CD14-positive monocyte (primary cell): ENCODE measurements at regions not wholly inside any gene's neighbourhood (a gene's known extent, or its start where the extent isn't known, plus 50 kb on each side); places are given as distances from the start of the nearest gene placed in this dataset.

Source experiments
- DNase-seq, 3 donors: peaks; one replicate each; pipeline ENCODE4 v3.0.0-alpha.2; 2011 to 2022
- H2AFZ ChIP-seq: 2 replicates; pipeline ENCODE4 v1.6.0; 2012; ENCODE audit warnings: mild to moderate bottlenecking, low read depth, low read length, inconsistent platforms; ENCODE audit not compliant: insufficient read depth, poor library complexity, severe bottlenecking
- H3K27ac ChIP-seq, 2 donors: 1 replicate in 1 of 2; 2 replicates in 1 of 2; pipeline ENCODE4 v1.5.1; 2012 to 2013; ENCODE audit warnings: low read length in 2 of 2, control low read depth in 1 of 2, inconsistent platforms in 1 of 2, low read depth in 1 of 2, mild to moderate bottlenecking in 1 of 2
- H3K27me3 ChIP-seq, 2 donors: one replicate each; pipeline versions ENCODE4 v1.6.0 to v1.6.1; 2011 to 2013; ENCODE audit warnings: low read length in 2 of 2; ENCODE audit not compliant: control insufficient read depth in 2 of 2, insufficient read depth in 2 of 2
- H3K36me3 ChIP-seq, 2 donors: replicated peaks in 1 of 2; 1 replicate in 1 of 2; 2 replicates in 1 of 2; pipeline versions ENCODE4 v1.5.1 to v1.6.1; 2012 to 2013; ENCODE audit warnings: low read length in 2 of 2, control low read depth in 1 of 2, inconsistent platforms in 1 of 2, mild to moderate bottlenecking in 1 of 2; ENCODE audit not compliant: insufficient read depth in 2 of 2, control insufficient read depth in 1 of 2
- H3K4me1 ChIP-seq, 2 donors: 1 replicate in 1 of 2; 2 replicates in 1 of 2; pipeline versions ENCODE4 v1.5.1 to v1.6.1; 2012 to 2013; ENCODE audit warnings: low read length in 2 of 2, control low read depth in 1 of 2, inconsistent platforms in 1 of 2, mild to moderate bottlenecking in 1 of 2, moderate library complexity in 1 of 2; ENCODE audit not compliant: insufficient read depth in 2 of 2, control insufficient read depth in 1 of 2
- H3K4me2 ChIP-seq: replicated peaks from 2 replicates; pipeline ENCODE3; 2012; ENCODE audit warnings: low read length, moderate library complexity, mild to moderate bottlenecking; ENCODE audit not compliant: poor library complexity, severe bottlenecking; ENCODE audit errors: extremely low read depth
- H3K4me3 ChIP-seq, 3 experiments: fragments of 200-600 bp in 1 of 3; sonication (generic) in 1 of 3; replicated peaks in 1 of 3; 1 replicate in 2 of 3; 2 replicates in 1 of 3; pipeline ENCODE4 v1.5.1; 2011 to 2013; ENCODE audit warnings: low read length in 3 of 3, mild to moderate bottlenecking in 3 of 3, control low read depth in 2 of 3, low read depth in 2 of 3, inconsistent platforms in 1 of 3, moderate library complexity in 1 of 3
- H3K79me2 ChIP-seq: 2 replicates; pipeline ENCODE4 v1.6.0; 2012; ENCODE audit warnings: mild to moderate bottlenecking, control low read depth, inconsistent platforms, low read length, moderate library complexity; ENCODE audit not compliant: insufficient read depth
- H3K9ac ChIP-seq: 2 replicates; pipeline ENCODE4 v1.6.0; 2017; ENCODE audit warnings: low read length, mild to moderate bottlenecking; ENCODE audit not compliant: insufficient read depth, poor library complexity, severe bottlenecking
- H3K9me3 ChIP-seq, 2 donors: replicated peaks in 1 of 2; 1 replicate in 1 of 2; 2 replicates in 1 of 2; pipeline versions ENCODE4 v1.5.1 to v1.6.1; 2012 to 2013; ENCODE audit warnings: low read length in 2 of 2, control low read depth in 1 of 2; ENCODE audit not compliant: control insufficient read depth in 1 of 2, insufficient read depth in 1 of 2
- H4K20me1 ChIP-seq: 2 replicates; pipeline ENCODE4 v1.6.0; 2012; ENCODE audit warnings: mild to moderate bottlenecking, low read length, control low read depth, moderate library complexity; ENCODE audit not compliant: insufficient read depth
- H3K27ac Mint-ChIP-seq, 7 donors: one replicate each; pipeline ENCODE4 v1.8.0; 2020; ENCODE audit warnings: mild to moderate bottlenecking in 7 of 7, mixed read lengths in 7 of 7, moderate library complexity in 6 of 7, inconsistent platforms in 2 of 7
- H3K27me3 Mint-ChIP-seq, 3 donors: one replicate each; pipeline ENCODE4 v1.8.0; 2021 to 2022; ENCODE audit warnings: low read depth in 3 of 3, mild to moderate bottlenecking in 3 of 3, mixed read lengths in 3 of 3, moderate library complexity in 3 of 3, inconsistent platforms in 1 of 3
- H3K36me3 Mint-ChIP-seq, 2 donors: one replicate each; pipeline ENCODE4 v1.8.0; 2020; ENCODE audit warnings: mixed read lengths in 2 of 2, inconsistent platforms in 1 of 2, mild to moderate bottlenecking in 1 of 2
- H3K4me1 Mint-ChIP-seq: one replicate; pipeline ENCODE4 v1.8.0; 2020; ENCODE audit warnings: mild to moderate bottlenecking, mixed read lengths
- H3K4me3 Mint-ChIP-seq, 2 donors: one replicate each; pipeline ENCODE4 v1.8.0; 2020; ENCODE audit warnings: mild to moderate bottlenecking in 2 of 2, mixed read lengths in 2 of 2, moderate library complexity in 1 of 2
- H3K9me3 Mint-ChIP-seq, 7 donors: one replicate each; pipeline ENCODE4 v1.8.0; 2020 to 2022; ENCODE audit warnings: mixed read lengths in 7 of 7, mild to moderate bottlenecking in 6 of 7, moderate library complexity in 6 of 7, inconsistent platforms in 2 of 7
- CTCF ChIP-seq: fragments of 200-600 bp; IDR thresholded peaks from one replicate; pipeline ENCODE4 v1.8.0; 2022; ENCODE audit warnings: antibody characterized with exemption, mild to moderate bottlenecking
- WGBS: methylation state at CpG from one replicate; pipeline ENCODE4 v1.1.5; 2013; ENCODE audit warnings: missing lambda C conversion rate; ENCODE audit not compliant: insufficient coverage; 5-methylcytosine and 5-hydroxymethylcytosine counted together
- intact Hi-C, 2 donors: fragments of 100-400 bp; cut with micrococcal nuclease; formaldehyde crosslinking; loops; one replicate each; pipeline versions ENCODE4 v1.15.0 to v1.15.1; 2023

GRCh38 chr3:39757307-39757706 is 52.1 kb upstream of the MYRIP start:
- no peak for DNase-seq
- H3K4me2 ChIP-seq: no peak overlapping the region
- TF ChIP-seq CTCF: no peak
- no peaks in the 10 kb centered on the region for H4K20me1 ChIP-seq
- Mint-ChIP-seq H3K36me3 (no peaks in the 10 kb centered on the region), H3K4me1 (peaks cover 4% of the 10 kb centered on the region), H3K9me3 (peaks cover 0 to 10% (median 2%) of the 10 kb centered on the region in 7 donors), H3K4me3 (no peak overlapping the region), H3K27ac (no peak overlapping the region), H3K27me3 (peaks cover 0 to 2% (median 1%) of the 10 kb centered on the region in 3 donors)
- no peaks in the 10 kb centered on the region for H3K4me1 ChIP-seq
- H3K27me3 ChIP-seq: no peaks in the 10 kb centered on the region
- no peak overlapping the region for H3K4me3 ChIP-seq
- no peaks in the 10 kb centered on the region for H3K36me3 ChIP-seq
- H3K9ac ChIP-seq: no peak overlapping the region
- WGBS: 100% methylated on average over 1 of the region's 2 CpGs
- intact Hi-C loops: no loop called here
- no peak overlapping the region for H2AFZ ChIP-seq
- no peaks in the 10 kb centered on the region for H3K9me3 ChIP-seq
- no peak overlapping the region for H3K27ac ChIP-seq
- H3K79me2 ChIP-seq: no peaks in the 10 kb centered on the region
